ENCODE measurements at regions not wholly inside any gene's neighbourhood (a gene's known extent, or its start where the extent isn't known, plus 50 kb on each side); places are given as distances from the start of the nearest gene placed in this dataset.
"Not testable (repeated sequence)": the region's sequence is repeated elsewhere in the genome, so short reads cannot be mapped to it uniquely, and the experiment has no call there.

GRCh38 chr2:87330486-87330885 is 308.8 kb upstream of the PLGLB1 start:
- H3K36me3 ChIP-seq; H3K27ac ChIP-seq; H3K4me3 ChIP-seq; H3K4me1 ChIP-seq; H3K9me3 ChIP-seq; DNase-seq; intact Hi-C loops (cut with DNase I); H3K27me3 ChIP-seq: not testable (repeated sequence)
- no CpG with 5 or more reads among the region's 4 CpGs for WGBS, 2 donors

GRCh38 chr2:87331940-87332583 is 310.4 kb upstream of the PLGLB1 start:
- H3K4me1 ChIP-seq; H3K27ac ChIP-seq; intact Hi-C loops (cut with DNase I); H3K36me3 ChIP-seq; H3K4me3 ChIP-seq; H3K9me3 ChIP-seq; H3K27me3 ChIP-seq; DNase-seq: not testable (repeated sequence)
- WGBS, 2 donors, result 65 to 86% methylated on average over 4 of the region's 6 CpGs

- H3K9me3 ChIP-seq; H3K27me3 ChIP-seq; H3K4me1 ChIP-seq; H3K4me3 ChIP-seq; intact Hi-C loops (cut with DNase I); H3K27ac ChIP-seq; H3K36me3 ChIP-seq; DNase-seq: not testable (repeated sequence)
- WGBS, 2 donors, result 63 to 84% methylated on average over 2 of the region's 2 CpGs
Measured at GRCh38 chr2:87334888-87335287, 313.2 kb upstream of the PLGLB1 start.

GRCh38 chr2:87338998-87339397 is 317.4 kb upstream of the PLGLB1 start:
- H3K4me3 ChIP-seq; H3K9me3 ChIP-seq; H3K27ac ChIP-seq; H3K27me3 ChIP-seq; H3K4me1 ChIP-seq; H3K36me3 ChIP-seq; intact Hi-C loops (cut with DNase I); DNase-seq: not testable (repeated sequence)
- 7 to 13% methylated on average over 1 of the region's 1 CpG for WGBS, 2 donors

- 18 to 24% methylated on average over 31 of the region's 31 CpGs for WGBS, 2 donors
- H3K4me1 ChIP-seq; intact Hi-C loops (cut with DNase I); H3K27ac ChIP-seq; H3K9me3 ChIP-seq; H3K4me3 ChIP-seq; H3K27me3 ChIP-seq; H3K36me3 ChIP-seq: not testable (repeated sequence)
- DNase-seq, result peak; percentile 86
- TF ChIP-seq CTCF (IDR thresholded peaks at IDR 0.05) (peak in 3 of 4 experiments; percentile 22 to 61 (median 43)), POLR2AphosphoS5 (IDR thresholded peaks at IDR 0.05) (peak in 1 of 4 donors; percentile 18)
Measured at GRCh38 chr2:87341601-87342014, 320.0 kb upstream of the PLGLB1 start.

- H3K9me3 ChIP-seq; DNase-seq; H3K27me3 ChIP-seq; H3K27ac ChIP-seq; intact Hi-C loops (cut with DNase I); H3K36me3 ChIP-seq; H3K4me3 ChIP-seq; H3K4me1 ChIP-seq: not testable (repeated sequence)
- 92 to 93% methylated on average over 24 of the region's 24 CpGs for WGBS, 2 donors
Measured at GRCh38 chr2:87342175-87342574, 320.5 kb upstream of the PLGLB1 start.

- WGBS, 2 donors, result 47 to 72% methylated on average over 6 of the region's 6 CpGs
Measured at GRCh38 chr2:87343347-87343746, 321.7 kb upstream of the PLGLB1 start.

GRCh38 chr2:87345283-87345682 is 323.6 kb upstream of the PLGLB1 start:
- intact Hi-C loops (cut with DNase I); H3K27ac ChIP-seq; H3K9me3 ChIP-seq; H3K4me1 ChIP-seq; H3K27me3 ChIP-seq; H3K4me3 ChIP-seq; DNase-seq; H3K36me3 ChIP-seq: not testable (repeated sequence)
- 46 to 64% methylated on average over 12 of the region's 12 CpGs for WGBS, 2 donors

More at GRCh38 chr2:87343347-87343746, 321.7 kb upstream of the PLGLB1 start:
- DNase-seq; H3K4me3 ChIP-seq; H3K9me3 ChIP-seq; H3K4me1 ChIP-seq; H3K27me3 ChIP-seq; H3K27ac ChIP-seq; H3K36me3 ChIP-seq; intact Hi-C loops (cut with DNase I): not testable (repeated sequence)

- DNase-seq; H3K36me3 ChIP-seq; intact Hi-C loops (cut with DNase I); H3K4me1 ChIP-seq; H3K9me3 ChIP-seq; H3K4me3 ChIP-seq; H3K27ac ChIP-seq; H3K27me3 ChIP-seq: not testable (repeated sequence)
- 83 to 91% methylated on average over 53 of the region's 56 CpGs for WGBS, 2 donors
Measured at GRCh38 chr2:87348556-87348955, 326.9 kb upstream of the PLGLB1 start.

- H3K4me3 ChIP-seq; H3K9me3 ChIP-seq; DNase-seq; H3K4me1 ChIP-seq; H3K36me3 ChIP-seq; H3K27ac ChIP-seq; H3K27me3 ChIP-seq; intact Hi-C loops (cut with DNase I): not testable (repeated sequence)
- 90% methylated on average over 52 of the region's 53 CpGs for WGBS, 2 donors
Measured at GRCh38 chr2:87349006-87349405, 327.4 kb upstream of the PLGLB1 start.

- DNase-seq; H3K4me3 ChIP-seq; H3K27ac ChIP-seq; H3K9me3 ChIP-seq; H3K27me3 ChIP-seq; intact Hi-C loops (cut with DNase I); H3K36me3 ChIP-seq; H3K4me1 ChIP-seq: not testable (repeated sequence)
- WGBS, 2 donors, result 89 to 95% methylated on average over 20 of the region's 21 CpGs
Measured at GRCh38 chr2:87352178-87352934, 330.7 kb upstream of the PLGLB1 start.

GRCh38 chr2:87353408-87353807 is 331.8 kb upstream of the PLGLB1 start:
- H3K4me3 ChIP-seq; H3K4me1 ChIP-seq; H3K36me3 ChIP-seq; H3K27me3 ChIP-seq; intact Hi-C loops (cut with DNase I); H3K27ac ChIP-seq; DNase-seq; H3K9me3 ChIP-seq: not testable (repeated sequence)
- 88 to 92% methylated on average over 6 of the region's 10 CpGs for WGBS, 2 donors
